ENCODE measurements at regions not wholly inside any gene's neighbourhood (a gene's known extent, or its start where the extent isn't known, plus 50 kb on each side); places are given as distances from the start of the nearest gene placed in this dataset.

DNA sequence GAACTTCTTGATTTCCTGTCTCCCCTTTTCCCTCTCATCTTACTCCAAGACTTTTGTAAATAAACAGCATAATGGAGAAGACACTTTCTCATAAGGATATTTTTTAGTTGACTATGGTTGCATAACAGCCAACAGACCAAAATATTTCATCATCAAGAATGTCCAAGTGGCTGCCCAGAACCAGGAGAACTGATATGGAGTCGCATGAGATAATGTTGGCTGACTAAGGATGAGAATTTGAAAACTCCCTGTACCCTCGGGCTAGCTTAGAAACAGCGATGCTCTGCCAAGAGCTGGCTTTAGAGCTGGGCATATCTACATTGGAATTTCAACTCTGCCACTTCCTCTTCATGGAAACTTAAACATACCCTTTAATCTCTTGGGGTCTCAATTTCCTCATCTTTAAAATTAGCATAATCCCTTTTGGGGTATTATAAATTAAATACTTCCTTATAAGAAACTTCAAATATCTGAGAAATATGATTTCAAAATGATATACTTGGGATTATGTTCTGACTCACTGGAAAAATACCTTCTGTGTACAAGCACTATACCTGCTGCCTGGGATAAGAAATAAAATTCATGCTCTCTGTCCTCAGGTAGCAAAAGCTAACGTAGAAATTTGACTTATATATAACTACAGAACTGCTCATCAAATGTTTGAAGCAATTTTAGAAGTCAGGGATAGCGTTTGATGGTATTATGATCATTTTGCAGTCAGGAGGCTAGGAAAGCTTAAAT, 777.3 kb downstream of the LTN1 start:
- Histone ChIP-seq H3K9me3 (ENCODE audit: insufficient read depth, low read length, severe bottlenecking) (no peaks in the 10 kb centered on the region), H3K4me3 (ENCODE audit: low read depth in 1 of 2, low read length in 2 of 2) (no peak overlapping the region), H3K4me1 (ENCODE audit: insufficient read depth, low read length) (no peaks in the 10 kb centered on the region), H2AFZ (ENCODE audit: low read depth, low read length) (no peak overlapping the region), H3K79me2 (ENCODE audit: insufficient read depth, low read length) (no peaks in the 10 kb centered on the region), H3K36me3 (ENCODE audit: insufficient read depth, low read length) (no peaks in the 10 kb centered on the region), H3K9ac (ENCODE audit: low read depth, low read length) (no peak overlapping the region), H3K27ac (ENCODE audit: low read length) (no peak overlapping the region), H3K27me3 (ENCODE audit: insufficient read depth, low read length, poor library complexity) (no peaks in the 10 kb centered on the region), H3K4me2 (ENCODE audit: insufficient read depth, low read length) (no peak overlapping the region), H4K20me1 (ENCODE audit: insufficient read depth, low read length) (no peaks in the 10 kb centered on the region)
- TF ChIP-seq, protein P1, sequence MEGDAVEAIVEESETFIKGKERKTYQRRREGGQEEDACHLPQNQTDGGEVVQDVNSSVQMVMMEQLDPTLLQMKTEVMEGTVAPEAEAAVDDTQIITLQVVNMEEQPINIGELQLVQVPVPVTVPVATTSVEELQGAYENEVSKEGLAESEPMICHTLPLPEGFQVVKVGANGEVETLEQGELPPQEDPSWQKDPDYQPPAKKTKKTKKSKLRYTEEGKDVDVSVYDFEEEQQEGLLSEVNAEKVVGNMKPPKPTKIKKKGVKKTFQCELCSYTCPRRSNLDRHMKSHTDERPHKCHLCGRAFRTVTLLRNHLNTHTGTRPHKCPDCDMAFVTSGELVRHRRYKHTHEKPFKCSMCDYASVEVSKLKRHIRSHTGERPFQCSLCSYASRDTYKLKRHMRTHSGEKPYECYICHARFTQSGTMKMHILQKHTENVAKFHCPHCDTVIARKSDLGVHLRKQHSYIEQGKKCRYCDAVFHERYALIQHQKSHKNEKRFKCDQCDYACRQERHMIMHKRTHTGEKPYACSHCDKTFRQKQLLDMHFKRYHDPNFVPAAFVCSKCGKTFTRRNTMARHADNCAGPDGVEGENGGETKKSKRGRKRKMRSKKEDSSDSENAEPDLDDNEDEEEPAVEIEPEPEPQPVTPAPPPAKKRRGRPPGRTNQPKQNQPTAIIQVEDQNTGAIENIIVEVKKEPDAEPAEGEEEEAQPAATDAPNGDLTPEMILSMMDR (IDR thresholded peaks at IDR 0.05; ENCODE audit: borderline replicate concordance, extremely low read depth, low read length, poor library complexity, severe bottlenecking), result no peak
- TF ChIP-seq EZH2 (IDR thresholded peaks at IDR 0.05; ENCODE audit: borderline replicate concordance, low read depth, low read length, severe bottlenecking), result no peak
- DNase-seq, result no peak
- ATAC-seq (ENCODE audit: insufficient read depth, low read depth), result no peak

DNA sequence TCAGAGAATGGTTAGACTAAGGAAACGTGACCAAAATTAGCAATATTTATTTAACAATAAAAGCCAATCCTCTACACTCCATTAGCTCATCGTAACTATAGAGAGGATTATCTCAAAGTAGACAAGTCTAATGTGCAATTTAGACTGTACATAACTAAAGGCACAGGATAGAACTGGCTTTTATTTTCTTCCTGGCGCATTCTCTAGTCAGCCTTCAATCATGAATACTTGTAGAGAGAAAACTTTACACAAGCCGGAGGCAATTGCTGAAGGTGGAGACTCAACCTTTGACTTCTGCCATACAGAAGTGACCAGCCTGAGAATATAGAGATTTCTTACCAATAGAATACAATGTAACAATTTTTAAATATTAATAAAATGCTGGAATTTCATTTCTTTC, 777.9 kb downstream of the LTN1 start:
- TF ChIP-seq, protein P1 (IDR thresholded peaks at IDR 0.05; ENCODE audit: borderline replicate concordance, extremely low read depth, low read length, poor library complexity, severe bottlenecking), result no peak
- no peak for TF ChIP-seq EZH2 (IDR thresholded peaks at IDR 0.05; ENCODE audit: borderline replicate concordance, low read depth, low read length, severe bottlenecking)

DNA sequence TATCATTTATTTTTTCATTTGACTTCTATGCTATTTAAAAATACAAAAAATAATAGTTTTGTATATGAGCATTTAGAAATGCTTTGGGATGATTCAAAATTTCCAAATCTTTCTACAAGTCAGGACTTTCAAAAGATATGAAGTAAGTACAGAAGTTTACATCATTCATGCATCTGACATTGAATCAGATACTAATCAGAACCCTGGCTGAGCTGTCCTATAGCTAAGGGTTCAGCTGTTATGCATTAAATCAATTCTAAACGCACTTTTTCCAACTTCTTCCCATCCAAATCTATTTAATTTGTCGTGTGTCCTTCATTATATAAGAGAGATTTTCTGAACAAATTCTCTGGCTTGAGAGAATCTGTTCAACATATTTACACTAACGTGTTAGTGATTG, 779.4 kb downstream of the LTN1 start:
- Histone ChIP-seq H3K27ac (ENCODE audit: low read length) (no peak overlapping the region), H3K4me2 (ENCODE audit: insufficient read depth, low read length) (no peak overlapping the region), H4K20me1 (ENCODE audit: insufficient read depth, low read length) (no peaks in the 10 kb centered on the region), H3K9ac (ENCODE audit: low read depth, low read length) (no peak overlapping the region), H3K36me3 (ENCODE audit: insufficient read depth, low read length) (no peaks in the 10 kb centered on the region), H3K4me1 (ENCODE audit: insufficient read depth, low read length) (no peaks in the 10 kb centered on the region), H3K79me2 (ENCODE audit: insufficient read depth, low read length) (no peaks in the 10 kb centered on the region), H3K9me3 (ENCODE audit: insufficient read depth, low read length, severe bottlenecking) (no peaks in the 10 kb centered on the region), H3K27me3 (ENCODE audit: insufficient read depth, low read length, poor library complexity) (no peaks in the 10 kb centered on the region), H3K4me3 (ENCODE audit: low read depth in 1 of 2, low read length in 2 of 2) (no peak overlapping the region), H2AFZ (ENCODE audit: low read depth, low read length) (no peak overlapping the region)
- DNase-seq (no peak), ATAC-seq (ENCODE audit: insufficient read depth, low read depth) (no peak)
- TF ChIP-seq EZH2 (IDR thresholded peaks at IDR 0.05; ENCODE audit: borderline replicate concordance, low read depth, low read length, severe bottlenecking), result no peak

More for the DNA sequence above, 777.9 kb downstream of the LTN1 start:
- DNase-seq, result no peak
- H3K4me3 ChIP-seq (ENCODE audit: low read depth in 1 of 2, low read length in 2 of 2), result no peak overlapping the region
- H3K27me3 ChIP-seq (ENCODE audit: insufficient read depth, low read length, poor library complexity), result no peaks in the 10 kb centered on the region
- H3K9me3 ChIP-seq (ENCODE audit: insufficient read depth, low read length, severe bottlenecking), result no peaks in the 10 kb centered on the region
- H2AFZ ChIP-seq (ENCODE audit: low read depth, low read length), result no peak overlapping the region
- H3K4me1 ChIP-seq (ENCODE audit: insufficient read depth, low read length), result no peaks in the 10 kb centered on the region
- no peak for ATAC-seq (ENCODE audit: insufficient read depth, low read depth)
- no peaks in the 10 kb centered on the region for H3K36me3 ChIP-seq (ENCODE audit: insufficient read depth, low read length)
- no peaks in the 10 kb centered on the region for H4K20me1 ChIP-seq (ENCODE audit: insufficient read depth, low read length)
- H3K4me2 ChIP-seq (ENCODE audit: insufficient read depth, low read length), result no peak overlapping the region
- no peak overlapping the region for H3K27ac ChIP-seq (ENCODE audit: low read length)
- no peaks in the 10 kb centered on the region for H3K79me2 ChIP-seq (ENCODE audit: insufficient read depth, low read length)
- H3K9ac ChIP-seq (ENCODE audit: low read depth, low read length), result no peak overlapping the region

DNA sequence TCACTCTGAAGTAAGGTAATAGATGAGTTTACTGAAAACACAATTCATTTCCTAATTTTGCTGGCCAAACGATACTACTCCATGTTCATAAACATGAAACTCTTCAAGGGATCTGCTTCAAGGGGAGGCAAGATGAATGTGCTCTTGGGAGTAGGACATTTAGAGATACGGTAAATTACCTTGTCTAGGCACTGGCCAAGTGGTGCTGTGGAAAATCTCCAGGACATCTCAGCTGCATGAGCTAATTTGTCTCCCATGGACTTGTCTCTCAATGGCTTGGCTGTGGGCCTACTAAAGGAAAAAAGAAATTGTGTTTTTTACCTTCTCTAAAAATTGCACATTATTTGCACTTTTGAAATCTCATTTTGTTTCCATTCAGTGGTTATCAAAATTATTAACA, 780.6 kb downstream of the LTN1 start:
- H2AFZ ChIP-seq (ENCODE audit: low read depth, low read length), result no peak overlapping the region
- H3K36me3 ChIP-seq (ENCODE audit: insufficient read depth, low read length), result no peaks in the 10 kb centered on the region
- H3K4me3 ChIP-seq (ENCODE audit: low read depth in 1 of 2, low read length in 2 of 2), result no peak overlapping the region
- TF ChIP-seq, protein P1 (IDR thresholded peaks at IDR 0.05; ENCODE audit: borderline replicate concordance, extremely low read depth, low read length, poor library complexity, severe bottlenecking), result no peak
- TF ChIP-seq EZH2 (IDR thresholded peaks at IDR 0.05; ENCODE audit: borderline replicate concordance, low read depth, low read length, severe bottlenecking), result no peak
- H3K79me2 ChIP-seq (ENCODE audit: insufficient read depth, low read length), result no peaks in the 10 kb centered on the region
- H3K4me1 ChIP-seq (ENCODE audit: insufficient read depth, low read length), result no peaks in the 10 kb centered on the region
- ATAC-seq (ENCODE audit: insufficient read depth, low read depth) (no peak), DNase-seq (no peak)
- H4K20me1 ChIP-seq (ENCODE audit: insufficient read depth, low read length), result no peaks in the 10 kb centered on the region
- no peak overlapping the region for H3K27ac ChIP-seq (ENCODE audit: low read length)
- no peak overlapping the region for H3K4me2 ChIP-seq (ENCODE audit: insufficient read depth, low read length)
- H3K9ac ChIP-seq (ENCODE audit: low read depth, low read length), result no peak overlapping the region
- no peaks in the 10 kb centered on the region for H3K27me3 ChIP-seq (ENCODE audit: insufficient read depth, low read length, poor library complexity)
- H3K9me3 ChIP-seq (ENCODE audit: insufficient read depth, low read length, severe bottlenecking), result no peaks in the 10 kb centered on the region
